ENCODE measurements at regions not wholly inside any gene's neighbourhood (a gene's known extent, or its start where the extent isn't known, plus 50 kb on each side); places are given as distances from the start of the nearest gene placed in this dataset.
"Not testable (repeated sequence)": the region's sequence is repeated elsewhere in the genome, so short reads cannot be mapped to it uniquely, and the experiment has no call there.

- intact Hi-C loops (cut with DNase I, micrococcal nuclease): no loop called here
- Mint-ChIP-seq H3K4me3 (no peak overlapping the region), H3K4me1 (peaks cover 4% of the 10 kb centered on the region), H3K9me3 (ENCODE audit: low read depth) (peaks cover 8% of the 10 kb centered on the region), H3K27me3 (peaks cover 48% of the 10 kb centered on the region), H3K27ac (no peak overlapping the region), H3K36me3 (ENCODE audit: low read depth) (peaks cover 2% of the 10 kb centered on the region)
- DNase-seq (no peak), ATAC-seq (no peak)
- ChIA-PET CTCF (interaction anchor here (1.0 to 1.6 kb wide), 2 partner anchors 9 to 35 kb away, joined by 3 to 4 read pairs; no protein-coding TSS in a partner anchor), POLR2A (no interaction called here)
Observed at GRCh38 chr13:110976785-110977184, 61.9 kb upstream of the ANKRD10 start.

DNA sequence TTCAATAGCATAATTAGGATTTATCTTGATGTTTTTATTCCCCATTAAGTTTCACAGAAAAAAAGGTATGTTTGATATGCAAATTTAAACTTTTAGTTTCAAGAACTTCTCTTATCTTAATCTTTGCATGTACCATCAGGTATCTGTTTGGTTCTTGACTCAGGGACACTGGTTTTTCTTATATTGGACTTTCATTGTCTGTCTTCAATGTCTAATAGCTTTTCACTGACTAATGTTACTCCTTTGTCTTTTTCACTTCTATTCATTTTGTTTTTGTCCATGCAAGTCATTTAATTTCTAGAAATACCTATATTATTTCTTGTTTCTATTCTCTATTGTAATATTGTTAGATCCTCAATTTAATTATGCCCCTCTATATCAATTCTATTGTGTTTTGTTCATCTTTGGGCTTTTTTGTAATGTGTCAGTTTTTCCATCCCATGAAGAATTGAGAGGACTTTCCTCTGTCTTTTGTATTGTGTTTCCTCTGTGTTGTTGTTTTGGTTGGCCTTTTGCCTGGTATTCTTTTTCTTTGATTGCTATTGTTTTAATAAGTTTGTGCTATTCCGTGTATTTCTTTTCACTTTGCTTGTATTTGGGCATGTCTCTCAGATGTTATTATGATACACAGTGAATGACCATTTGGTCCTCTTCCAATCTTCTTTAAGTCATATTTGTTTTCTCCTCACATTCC, 58.3 kb upstream of the ANKRD10 start:
- no peak overlapping the region for H3K27ac Mint-ChIP-seq
- CTCF ChIA-PET: no interaction called here
- H3K4me1 Mint-ChIP-seq: peaks cover 4% of the 10 kb centered on the region
- peaks cover 51% of the 10 kb centered on the region for H3K27me3 Mint-ChIP-seq
- peaks cover 2% of the 10 kb centered on the region for H3K9me3 Mint-ChIP-seq (ENCODE audit: low read depth)
- ATAC-seq (no peak), DNase-seq (no peak)
- H3K4me3 Mint-ChIP-seq: no peak overlapping the region
- peaks cover 2% of the 10 kb centered on the region for H3K36me3 Mint-ChIP-seq (ENCODE audit: low read depth)
- intact Hi-C loops (cut with DNase I, micrococcal nuclease): no loop called here
- POLR2A ChIA-PET: no interaction called here

- no peak for DNase-seq
- H3K36me3 Mint-ChIP-seq (ENCODE audit: low read depth): peaks cover 8% of the 10 kb centered on the region
- ChIA-PET POLR2A (no interaction called here), CTCF (no interaction called here)
- H3K27me3 Mint-ChIP-seq: peaks cover 44% of the 10 kb centered on the region
- peaks cover 6% of the 10 kb centered on the region for H3K4me1 Mint-ChIP-seq
- peaks cover 10% of the 10 kb centered on the region for H3K9me3 Mint-ChIP-seq (ENCODE audit: low read depth)
- intact Hi-C loops (cut with DNase I, micrococcal nuclease): no loop called here
- H3K27ac Mint-ChIP-seq: no peak overlapping the region
- no peak for ATAC-seq
- no peak overlapping the region for H3K4me3 Mint-ChIP-seq
Observed at GRCh38 chr13:110971486-110971885, 56.6 kb upstream of the ANKRD10 start.

DNA sequence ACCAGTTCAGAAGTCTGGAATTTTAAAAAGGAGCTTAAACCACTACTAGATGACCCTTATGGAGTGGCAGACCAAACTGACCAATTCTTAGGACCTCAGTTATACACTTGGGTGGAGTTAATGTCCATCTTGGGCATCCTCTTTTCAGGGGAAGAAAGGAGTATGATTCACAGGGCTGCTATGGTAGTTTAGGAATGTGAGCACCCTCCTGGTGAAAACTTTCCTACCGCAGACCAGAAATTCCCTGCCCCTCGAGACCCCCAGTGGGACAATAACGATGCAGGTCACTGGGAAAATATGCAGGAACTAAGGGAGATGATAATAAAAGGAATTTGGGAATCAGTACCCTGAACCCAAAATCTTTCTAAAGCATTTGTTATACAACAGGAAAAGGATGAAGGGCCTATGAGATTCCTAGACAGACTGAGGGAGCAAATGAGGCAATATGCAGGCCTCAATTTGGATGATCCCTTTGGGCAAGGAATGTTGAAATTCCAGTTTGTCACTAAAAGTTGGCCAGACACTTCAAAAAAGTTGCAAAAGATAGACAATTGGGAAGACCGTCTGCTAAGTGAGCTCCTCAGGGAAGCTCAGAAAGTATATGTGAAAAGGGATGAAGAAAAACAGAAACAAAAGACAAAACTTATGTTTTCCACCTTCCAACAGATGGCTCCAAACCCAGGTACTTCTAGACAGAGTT, 52.4 kb upstream of the ANKRD10 start:
- Mint-ChIP-seq H3K36me3 (ENCODE audit: low read depth) (peaks cover 21% of the 10 kb centered on the region), H3K27me3 (peaks cover 22% of the 10 kb centered on the region), H3K4me1 (peaks cover 18% of the 10 kb centered on the region), H3K9me3 (ENCODE audit: low read depth) (peaks cover 33% of the 10 kb centered on the region)
- ATAC-seq; POLR2A ChIA-PET; H3K4me3 Mint-ChIP-seq; intact Hi-C loops (cut with DNase I, micrococcal nuclease); H3K27ac Mint-ChIP-seq; CTCF ChIA-PET; DNase-seq: not testable (repeated sequence)

- CTCF ChIA-PET: no interaction called here
- ATAC-seq (no peak), DNase-seq (no peak)
- Mint-ChIP-seq H3K4me1 (peaks cover 18% of the 10 kb centered on the region), H3K4me3 (no peak overlapping the region), H3K27me3 (peaks cover 12% of the 10 kb centered on the region), H3K27ac (peak overlapping the region; percentile 37), H3K36me3 (ENCODE audit: low read depth) (peaks cover 21% of the 10 kb centered on the region), H3K9me3 (ENCODE audit: low read depth) (peaks cover 38% of the 10 kb centered on the region)
- POLR2A ChIA-PET: no interaction called here
- intact Hi-C loops (cut with DNase I, micrococcal nuclease): loop anchor here (1.0 to 2.0 kb wide), 4 partner anchors 10 to 251 kb away; partner anchors contain the start of gene ANKRD10 (in 2 of the 2)
Observed at GRCh38 chr13:110965755-110966134, 50.9 kb upstream of the ANKRD10 start.

GRCh38 chr13:110965038-110965754, 50.3 kb upstream of the ANKRD10 start:
- H3K4me3 Mint-ChIP-seq: peak overlapping the region; percentile 39

More at GRCh38 chr13:110965038-110965754, 50.3 kb upstream of the ANKRD10 start:
- peaks cover 21% of the 10 kb centered on the region for H3K36me3 Mint-ChIP-seq (ENCODE audit: low read depth)
- peaks cover 8% of the 10 kb centered on the region for H3K27me3 Mint-ChIP-seq
- H3K9me3 Mint-ChIP-seq (ENCODE audit: low read depth): peaks cover 40% of the 10 kb centered on the region
- ATAC-seq (peak; percentile 92), DNase-seq (peak; percentile 55)
- intact Hi-C loops (cut with DNase I, micrococcal nuclease): loop anchor here (1.0 to 2.0 kb wide), 4 partner anchors 10 to 250 kb away; partner anchors contain the start of gene ANKRD10 (in 2 of the 2)
- peaks cover 18% of the 10 kb centered on the region for H3K4me1 Mint-ChIP-seq
- POLR2A ChIA-PET: no interaction called here
- CTCF ChIA-PET: no interaction called here
- peak overlapping the region; percentile 78 for H3K27ac Mint-ChIP-seq
